ENCODE measurements at regions not wholly inside any gene's neighbourhood (a gene's known extent, or its start where the extent isn't known, plus 50 kb on each side); places are given as distances from the start of the nearest gene placed in this dataset.

DNA sequence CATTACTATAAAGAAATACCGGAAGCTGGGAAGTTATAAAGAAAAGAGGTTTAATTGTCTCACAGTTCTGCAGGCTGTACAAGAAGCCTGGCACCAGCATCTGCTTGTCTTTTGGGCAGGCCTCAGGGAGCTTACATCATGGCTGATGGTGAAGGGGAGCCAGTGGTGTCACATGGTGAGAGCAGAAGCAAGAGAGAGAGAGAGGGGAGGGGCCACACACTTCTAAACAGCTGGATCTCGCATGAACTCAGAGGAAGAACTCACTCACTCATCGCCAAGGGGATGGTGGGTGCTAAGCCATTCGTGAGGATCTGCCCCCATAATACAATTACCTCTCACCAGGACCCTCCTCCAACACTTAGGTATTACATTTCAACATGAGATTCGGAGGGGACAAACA, 51.8 kb upstream of the ANKRD34C start:
- no peak for DNase-seq

DNA sequence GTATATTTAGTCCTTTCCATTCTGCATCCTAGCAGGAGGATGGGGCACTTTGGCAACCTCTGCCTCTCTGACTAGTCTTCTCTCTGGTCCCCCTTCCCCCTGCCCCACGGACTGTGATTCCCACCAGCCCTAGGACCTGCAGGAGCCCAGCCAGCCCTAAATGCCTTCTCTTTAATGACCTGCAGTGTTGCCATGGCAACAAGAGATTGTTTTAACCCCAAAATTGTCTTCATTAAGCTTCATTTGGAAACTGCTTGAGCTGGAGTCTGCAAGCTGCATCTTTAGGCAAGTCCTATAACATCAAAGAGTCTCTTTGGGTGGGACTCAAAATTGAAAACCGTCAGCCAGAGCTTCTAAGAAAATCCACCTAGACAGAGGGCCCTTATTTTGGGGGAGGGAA, 59.7 kb upstream of the ANKRD34C start:
- no peak for DNase-seq

DNA sequence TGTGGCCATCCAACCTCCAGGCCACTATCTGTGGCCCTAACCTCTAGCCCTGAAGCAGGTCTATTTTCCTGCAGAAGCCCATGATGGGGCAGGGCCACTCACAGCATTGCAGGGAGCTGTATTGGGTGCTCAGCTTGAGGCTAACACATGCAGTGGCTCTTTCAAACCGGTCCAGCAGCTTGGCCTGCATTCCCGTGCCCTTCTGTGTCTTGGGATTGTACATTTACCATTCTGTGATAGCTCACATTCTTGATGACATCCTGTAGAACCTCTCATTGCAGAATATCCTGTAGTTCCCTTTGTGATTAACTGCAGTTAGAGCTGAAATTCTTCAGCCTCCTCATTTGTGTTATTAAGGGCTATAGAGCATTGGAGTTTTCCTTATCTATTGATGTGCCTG, 60.8 kb upstream of the ANKRD34C start:
- DNase-seq = no peak

DNA sequence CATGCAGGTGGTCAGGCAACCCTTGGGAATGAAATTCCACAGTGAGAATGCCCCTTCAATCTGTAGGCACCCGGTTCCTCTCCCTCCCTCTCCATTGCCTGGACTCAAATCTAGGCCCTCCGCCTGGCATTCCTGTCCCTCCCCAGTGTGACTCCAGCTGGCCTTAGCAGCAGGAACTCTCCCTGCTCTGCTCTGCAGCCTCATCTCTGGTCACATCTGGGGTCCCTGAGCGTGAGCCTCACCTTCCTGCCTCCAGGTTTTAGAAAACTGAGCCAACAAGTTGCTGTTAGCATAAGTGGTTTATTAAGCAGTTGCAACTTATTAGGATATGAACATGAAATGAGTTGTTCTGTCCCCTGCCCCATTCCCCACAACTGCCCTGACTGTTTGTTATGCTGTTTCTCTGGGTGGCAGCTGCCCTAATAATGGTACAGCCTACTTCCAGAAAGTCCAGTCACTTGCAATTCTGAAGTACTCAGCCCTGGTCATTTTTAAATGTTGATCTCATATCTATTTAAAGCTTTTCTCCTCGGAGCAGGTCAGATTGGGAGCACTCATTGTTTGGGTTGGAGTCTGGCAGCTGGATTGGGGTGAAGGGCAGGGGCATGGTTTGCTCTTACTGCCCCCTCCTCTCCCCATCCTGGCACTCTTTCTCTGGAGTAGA, 63.0 kb upstream of the ANKRD34C start:
- no peak for DNase-seq

DNA sequence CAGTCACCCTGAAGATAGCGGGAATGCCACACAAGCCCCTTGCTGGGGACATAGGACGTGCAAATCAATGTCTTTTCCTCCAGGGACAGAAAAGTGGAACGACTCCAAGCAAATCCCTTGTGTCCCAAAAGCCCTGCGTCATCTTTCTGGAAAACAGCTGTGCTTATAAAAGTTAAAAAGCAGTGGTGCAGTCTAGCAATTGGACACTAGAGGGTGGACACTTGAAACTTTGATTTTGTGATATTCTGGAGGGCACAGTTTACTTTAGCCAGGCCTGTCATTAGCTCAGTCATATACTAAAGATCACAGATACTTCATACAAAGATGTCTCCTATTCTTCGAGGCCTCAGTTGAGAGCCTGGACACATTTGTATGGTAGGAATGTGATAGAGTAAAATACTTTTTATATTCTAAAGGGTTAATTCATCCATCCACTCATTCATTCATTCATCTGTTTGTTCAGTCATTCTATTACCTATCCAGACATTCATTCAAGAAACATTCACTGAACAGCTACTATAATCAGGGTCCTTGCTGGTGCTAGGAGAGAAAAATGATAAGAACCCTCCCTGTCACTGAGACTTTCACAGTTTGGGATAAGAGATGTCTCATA, 63.8 kb upstream of the ANKRD34C start:
- no peak for DNase-seq

DNA sequence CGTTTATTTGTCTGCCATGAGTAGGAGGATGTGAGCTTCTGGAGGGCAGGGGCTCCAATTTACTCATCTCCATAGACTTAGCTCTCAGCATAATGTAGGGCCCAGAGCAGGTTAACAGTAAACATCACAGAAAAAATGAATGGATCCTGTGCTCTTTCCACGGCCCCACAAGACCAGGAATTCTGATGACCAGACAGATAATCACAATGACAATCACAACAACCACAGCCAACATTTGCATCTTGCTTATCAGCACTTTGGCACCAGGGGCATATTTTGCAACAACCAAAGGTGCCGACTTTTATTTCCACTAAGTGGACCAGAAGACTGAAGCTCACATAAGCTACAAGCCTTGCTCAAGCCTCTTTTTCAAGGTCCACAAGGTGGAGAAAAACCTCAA, 68.9 kb upstream of the ANKRD34C start:
- no peak for DNase-seq

DNA sequence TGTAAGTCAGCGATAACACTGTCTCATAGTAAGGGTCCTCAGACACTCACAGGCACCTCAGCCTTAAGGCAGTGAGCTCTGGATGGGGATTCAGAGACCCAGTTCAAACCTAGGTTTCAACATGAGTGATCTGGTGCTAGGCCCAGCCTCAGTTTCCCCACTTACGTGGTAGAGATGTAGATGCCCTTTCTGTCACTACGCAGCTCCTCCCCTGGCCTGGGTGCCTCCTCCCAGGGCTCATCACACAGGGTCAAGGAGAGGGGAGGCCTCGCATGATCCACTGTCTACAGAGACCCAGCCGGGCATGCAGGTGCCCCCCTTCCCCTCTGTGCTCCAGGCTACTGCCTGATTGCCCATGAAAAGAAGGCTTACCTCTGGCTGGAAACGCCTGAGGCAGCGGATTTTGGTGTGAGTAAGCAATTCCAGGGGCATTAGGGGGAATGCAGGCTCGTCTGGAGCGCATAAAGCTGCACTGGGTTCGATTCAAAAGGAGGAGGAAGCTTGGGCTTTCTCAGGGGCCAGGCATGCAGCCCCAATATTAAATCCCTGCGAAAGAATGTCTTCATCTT, 69.8 kb upstream of the ANKRD34C start:
- DNase-seq = no peak

DNA sequence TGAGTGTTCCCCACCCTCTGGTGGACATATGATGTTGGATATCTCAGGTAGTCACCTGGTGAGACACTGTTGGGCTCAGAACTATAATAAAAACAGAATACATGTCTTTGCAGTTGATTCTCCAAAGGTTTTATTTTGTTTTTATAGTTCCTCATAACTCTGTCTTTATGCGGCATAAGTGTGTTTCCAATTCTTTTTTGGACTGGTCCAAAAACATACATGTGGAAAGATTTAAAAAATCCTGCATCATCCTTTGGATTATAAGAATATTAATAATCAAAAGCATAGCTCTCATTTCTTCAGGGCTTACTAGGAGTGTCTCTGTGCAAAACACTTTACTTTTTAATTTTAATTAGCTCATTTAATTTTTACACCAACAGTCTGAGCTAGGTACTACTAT, 71.0 kb upstream of the ANKRD34C start:
- no peak for DNase-seq

DNA sequence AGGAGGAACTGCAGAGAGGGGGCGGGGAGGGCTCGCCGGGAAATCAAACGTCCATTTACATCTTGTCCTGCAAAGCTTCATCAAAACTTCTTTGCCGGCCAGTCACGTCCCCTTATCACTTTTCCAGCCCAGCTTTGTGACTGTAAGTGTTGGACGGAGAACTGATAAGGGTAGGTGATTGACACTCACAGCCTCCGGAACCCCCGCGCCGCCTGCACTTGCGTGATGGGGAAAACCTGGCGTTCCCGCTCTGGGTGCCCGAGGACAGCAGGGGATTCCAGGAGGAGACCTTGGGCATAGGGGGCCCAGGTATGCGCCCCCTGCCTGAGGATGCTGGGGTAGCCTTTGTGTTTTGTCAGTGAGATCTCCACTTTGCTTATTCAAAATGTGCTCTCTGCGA, 72.8 kb upstream of the ANKRD34C start:
- DNase-seq = no peak

DNA sequence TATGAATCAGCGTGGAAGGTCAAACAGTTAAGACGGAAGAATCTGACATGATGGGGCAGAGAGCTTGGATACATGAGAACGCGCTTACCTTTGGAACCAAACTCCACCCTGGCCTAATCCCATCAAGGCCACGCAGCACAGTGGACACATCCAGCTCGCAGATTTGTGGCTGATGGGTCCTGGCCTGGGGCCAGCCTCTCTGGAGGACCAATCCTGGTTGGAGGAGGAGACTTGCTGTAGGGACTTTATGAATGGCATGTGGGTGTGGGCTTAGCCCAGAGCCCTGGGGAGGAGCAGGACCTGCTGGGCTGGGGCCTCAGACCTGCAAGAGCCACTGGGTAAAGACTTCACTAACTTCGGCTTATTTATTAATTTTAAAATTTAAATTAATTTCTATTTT, 73.4 kb upstream of the ANKRD34C start:
- no peak for DNase-seq

DNA sequence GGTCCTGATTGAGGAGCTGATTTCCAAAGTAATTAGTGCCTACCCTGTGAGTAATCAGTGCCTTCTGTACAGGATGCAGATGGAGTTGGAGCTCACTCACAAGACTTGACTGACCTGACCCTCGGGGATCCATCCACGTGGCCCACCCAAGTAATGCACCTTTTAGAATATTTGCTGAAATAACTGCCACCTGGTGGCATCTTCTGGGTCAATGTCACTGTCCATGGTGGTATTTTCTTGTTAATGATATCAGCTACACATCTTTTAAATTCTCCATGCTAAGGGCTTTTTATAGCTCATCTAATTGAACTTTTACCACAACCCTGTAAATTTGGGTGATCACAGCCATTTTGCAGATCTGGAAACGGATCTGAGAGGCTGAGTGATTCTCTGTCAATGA, 74.3 kb upstream of the ANKRD34C start:
- DNase-seq = no peak

DNA sequence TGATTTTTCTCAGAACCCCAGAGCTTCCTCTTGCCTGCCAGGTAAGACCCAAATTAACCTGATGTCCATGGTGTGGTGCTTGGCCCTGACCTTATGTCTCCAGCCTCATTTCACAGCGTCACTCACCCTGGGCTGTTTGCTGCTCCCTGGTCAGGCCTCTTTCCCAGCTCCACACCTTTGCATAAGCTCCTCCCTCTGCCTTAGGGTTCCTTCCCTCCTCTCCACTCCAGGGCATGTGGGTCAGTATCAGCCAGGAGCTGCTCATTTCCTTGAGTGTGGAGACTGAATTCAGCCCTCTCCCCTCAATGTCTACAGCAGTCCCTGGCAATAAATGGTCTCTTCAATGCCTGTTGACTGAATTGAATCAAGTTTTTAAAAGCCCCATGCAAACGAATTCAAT, 75.6 kb upstream of the ANKRD34C start:
- no peak for DNase-seq

DNA sequence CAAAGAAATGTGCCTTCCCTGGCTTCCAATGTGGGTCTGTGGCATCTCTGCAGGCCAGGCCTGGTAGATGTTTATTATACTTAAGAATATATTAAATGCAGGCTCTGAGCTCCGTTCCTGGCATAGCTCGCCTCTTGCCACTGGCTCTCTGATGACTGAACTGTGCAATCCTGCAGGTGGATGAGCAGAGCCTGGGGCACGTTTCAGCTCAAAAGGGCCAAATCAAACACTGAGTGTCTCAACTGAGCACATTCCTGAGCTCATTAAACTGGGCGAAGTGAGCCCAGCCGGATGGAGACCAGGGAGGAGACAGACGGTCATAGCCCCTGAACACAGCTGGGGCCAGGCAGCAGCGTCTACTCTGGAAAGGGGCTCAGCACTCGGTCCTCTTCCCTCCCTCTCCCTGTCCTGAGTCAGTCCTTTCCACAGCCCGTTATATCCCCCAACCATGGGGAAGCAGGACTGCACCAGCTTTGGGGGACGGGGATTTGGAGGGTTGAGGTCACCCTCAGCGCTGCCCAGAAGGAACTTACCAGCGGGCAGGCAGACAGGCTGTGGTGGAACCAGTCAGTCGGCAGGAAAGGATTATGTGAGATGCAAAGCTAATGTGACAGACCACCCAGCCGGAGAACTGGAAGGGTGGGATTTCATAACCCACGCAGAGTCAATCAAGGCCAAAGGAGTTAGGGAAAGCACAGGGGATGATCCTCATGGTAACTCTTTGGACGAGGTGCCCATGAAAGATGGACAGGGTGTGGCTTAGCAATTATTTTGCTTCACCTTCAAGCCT, 77.4 kb upstream of the ANKRD34C start:
- no peak for DNase-seq

DNA sequence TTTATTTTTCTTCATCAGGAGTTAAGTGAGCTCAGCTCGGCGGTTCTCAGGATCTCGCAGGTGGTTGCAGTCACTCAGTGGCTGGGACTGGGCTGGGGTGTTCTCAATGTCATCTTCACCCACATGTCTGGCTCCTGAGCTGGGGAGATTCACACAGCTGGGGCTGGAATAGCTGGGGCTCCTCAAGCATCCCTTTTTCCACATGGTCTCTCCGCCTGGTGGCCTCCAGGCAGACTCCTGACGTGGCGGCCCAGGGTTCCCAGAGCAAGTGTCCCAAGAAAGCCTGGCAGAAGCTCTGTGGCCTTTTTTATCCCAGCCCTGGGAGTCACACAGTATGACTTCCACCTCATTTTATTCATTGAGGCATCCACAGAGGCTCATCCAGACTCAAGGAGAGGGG, 84.1 kb upstream of the ANKRD34C start:
- no peak for DNase-seq

DNA sequence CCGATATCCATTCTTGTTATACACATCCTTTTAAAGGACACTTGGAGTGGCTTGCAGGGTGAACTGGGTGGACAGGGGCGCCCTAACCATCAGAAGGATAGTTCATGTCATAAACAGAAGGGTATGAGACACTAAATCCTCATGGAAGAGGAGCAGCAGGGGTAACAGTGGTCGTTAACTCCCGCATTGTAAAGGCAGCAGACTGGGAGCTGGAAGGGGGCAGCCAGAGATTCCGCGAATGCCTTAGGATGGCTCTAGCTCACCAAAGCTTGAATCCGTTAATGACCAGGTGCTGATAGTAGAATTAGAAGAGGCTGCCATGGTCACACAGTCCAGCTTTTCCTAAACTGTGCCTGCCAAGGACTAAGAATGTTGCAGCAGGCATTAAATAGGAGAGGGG, 85.2 kb upstream of the ANKRD34C start:
- DNase-seq = no peak

DNA sequence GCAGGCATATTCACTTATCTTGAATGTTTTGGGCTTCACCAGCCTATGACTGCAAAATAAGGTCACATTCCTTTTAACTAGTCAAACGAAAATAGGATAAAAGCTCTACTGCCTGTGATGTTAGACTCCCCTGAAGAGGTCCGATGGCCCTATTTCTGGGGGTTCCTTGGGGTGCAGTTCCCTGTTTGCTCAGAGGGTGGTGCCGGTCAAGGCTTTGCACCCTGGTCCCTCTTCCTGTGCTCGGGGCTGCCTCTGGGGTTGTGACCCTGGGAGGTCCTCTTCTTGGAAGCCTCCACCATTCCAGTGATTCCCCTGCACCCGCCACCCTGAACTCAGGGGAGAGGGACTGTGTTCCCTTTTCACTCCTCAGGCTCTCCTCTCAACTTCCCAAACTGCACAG, 86.7 kb upstream of the ANKRD34C start:
- DNase-seq = no peak

DNA sequence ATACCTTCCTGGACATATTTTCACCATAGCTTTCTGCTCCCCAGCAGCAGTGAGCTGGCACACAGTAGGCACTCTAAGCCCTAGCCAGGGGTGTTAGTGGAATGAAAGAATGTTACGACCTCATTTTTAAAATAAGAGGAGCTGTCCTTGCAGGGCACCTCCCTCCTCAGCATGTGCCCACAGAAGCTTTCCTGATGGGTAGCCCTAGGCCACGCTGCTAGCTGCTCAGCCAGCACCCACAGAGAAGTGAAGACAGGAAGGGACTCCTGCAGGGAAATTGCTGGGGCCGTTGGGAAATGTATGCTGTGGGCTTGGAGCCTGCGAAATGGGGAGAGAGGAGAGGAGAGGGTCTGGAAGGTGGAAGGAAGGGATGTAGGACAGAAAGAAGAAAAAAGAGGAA, 87.3 kb upstream of the ANKRD34C start:
- DNase-seq = no peak

DNA sequence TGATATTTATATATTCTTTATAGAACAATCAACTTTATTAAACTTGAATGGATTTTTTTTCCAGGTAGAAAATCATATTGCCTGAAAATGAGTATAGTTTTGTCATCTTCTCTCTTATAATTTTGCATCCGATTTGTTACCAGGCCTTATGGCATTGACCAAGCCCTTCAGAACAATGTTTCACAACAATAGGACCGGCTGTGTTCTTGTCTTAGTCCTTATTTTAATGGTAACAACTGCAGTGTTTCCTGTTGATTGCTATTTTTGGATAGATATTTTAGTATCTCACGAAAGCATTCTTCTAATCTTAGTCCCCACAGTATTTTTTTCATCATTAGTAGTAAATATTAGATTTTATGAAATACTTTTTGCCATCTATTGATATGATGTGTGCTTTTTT, 88.1 kb upstream of the ANKRD34C start:
- DNase-seq = no peak

DNA sequence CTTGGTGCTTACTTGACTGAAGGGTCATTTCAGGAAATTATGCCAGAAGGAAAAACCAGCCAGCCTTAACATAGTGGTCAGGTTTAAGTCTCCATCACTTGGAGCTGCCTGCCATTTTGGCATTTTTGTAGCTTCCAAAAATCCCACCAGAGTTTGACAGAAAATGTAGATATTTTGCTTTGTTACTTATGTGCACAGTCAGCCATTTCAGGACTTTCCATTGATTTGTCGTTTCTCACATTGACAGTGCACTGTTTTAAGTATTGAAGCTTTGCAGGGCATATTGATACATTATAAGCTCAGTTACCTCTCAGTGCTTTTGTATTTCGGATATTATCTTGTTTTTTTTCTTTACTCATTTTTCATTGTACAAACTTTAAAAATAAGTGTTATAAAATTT, 89.0 kb upstream of the ANKRD34C start:
- DNase-seq = no peak

DNA sequence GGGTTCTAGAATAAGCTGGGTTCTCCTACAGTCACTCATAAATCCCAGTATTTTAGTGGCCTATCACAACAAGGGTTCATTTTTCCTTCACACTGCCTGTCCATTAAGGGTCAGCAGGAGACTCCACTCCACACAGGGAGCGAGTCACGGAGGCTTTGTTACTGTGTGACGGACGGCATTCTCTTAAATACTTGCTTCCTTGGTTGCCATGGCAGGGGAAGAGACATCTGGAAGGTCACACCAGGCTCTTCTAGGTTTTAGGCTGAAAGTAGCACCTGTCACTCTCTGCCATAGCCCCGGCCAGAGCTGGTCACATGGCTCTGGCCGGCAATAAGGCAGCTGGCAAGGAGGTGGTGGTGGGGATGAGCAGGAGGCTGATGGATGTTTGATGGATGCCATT, 89.4 kb upstream of the ANKRD34C start:
- no peak for DNase-seq

DNA sequence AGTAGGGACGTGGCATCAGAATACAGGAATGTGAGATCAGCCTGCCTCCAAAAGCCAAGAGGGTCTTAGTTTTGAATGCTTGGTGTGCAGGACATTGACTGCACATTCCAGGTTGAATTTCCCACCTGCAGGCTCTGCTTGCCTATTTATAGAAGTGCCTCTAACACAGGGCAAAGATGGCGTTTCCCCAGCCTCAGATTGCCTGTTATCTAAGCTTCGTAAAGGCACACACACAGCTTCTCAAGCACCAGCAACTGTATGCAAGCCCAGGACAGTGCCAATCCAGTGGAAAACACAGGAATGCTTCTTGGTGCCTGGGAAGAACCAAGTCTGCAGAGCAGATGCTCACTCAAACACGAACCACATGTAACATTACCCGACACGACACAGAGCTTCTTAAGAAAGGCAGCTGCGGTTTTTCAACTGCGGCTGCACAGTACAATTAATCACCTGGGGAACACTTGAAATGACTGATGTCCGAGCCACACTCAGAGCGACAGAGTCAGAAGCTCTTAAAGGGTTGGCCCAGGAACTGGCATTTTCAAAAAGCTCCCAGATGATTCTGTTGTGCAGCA, 90.0 kb upstream of the ANKRD34C start:
- no peak for DNase-seq

DNA sequence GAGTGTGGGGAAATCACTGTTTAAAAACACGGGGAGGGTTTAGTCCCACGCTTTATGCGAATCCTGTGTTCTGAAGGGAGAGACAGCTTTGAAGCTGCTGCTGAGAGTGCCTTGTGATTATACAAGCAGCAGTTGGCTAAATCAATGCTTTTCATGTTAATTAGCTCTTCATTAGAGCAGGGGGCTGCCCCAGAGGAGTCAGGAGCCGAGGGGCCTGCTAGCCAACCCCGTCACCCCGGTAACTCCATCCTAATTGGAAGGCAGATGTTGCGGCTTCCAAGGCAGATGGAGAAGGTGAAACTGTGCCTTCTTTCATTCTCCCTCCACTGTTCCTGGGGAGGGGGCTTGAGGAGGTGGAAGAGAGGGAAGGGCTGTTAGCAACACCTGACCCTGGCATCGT, 92.4 kb upstream of the ANKRD34C start:
- DNase-seq = no peak

DNA sequence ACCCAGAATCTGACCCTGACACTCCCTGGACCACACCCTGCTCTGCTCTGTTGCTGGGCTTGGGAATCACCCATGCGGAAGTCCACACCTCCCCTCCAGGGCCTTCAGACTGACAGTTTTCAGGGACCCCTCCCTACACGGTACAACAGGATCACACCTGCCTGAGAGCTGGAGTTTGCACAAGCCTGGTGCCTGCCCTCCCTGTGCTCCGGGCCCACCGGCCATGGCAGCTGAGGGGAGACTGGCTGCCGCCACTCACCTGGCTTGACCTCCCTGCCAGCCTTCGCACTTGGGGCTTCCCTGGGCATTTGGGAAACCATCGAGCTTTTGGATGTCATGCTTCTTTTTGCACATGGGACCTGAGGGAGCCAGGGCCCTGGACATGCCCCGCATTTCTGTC, 95.9 kb upstream of the ANKRD34C start:
- DNase-seq = no peak

DNA sequence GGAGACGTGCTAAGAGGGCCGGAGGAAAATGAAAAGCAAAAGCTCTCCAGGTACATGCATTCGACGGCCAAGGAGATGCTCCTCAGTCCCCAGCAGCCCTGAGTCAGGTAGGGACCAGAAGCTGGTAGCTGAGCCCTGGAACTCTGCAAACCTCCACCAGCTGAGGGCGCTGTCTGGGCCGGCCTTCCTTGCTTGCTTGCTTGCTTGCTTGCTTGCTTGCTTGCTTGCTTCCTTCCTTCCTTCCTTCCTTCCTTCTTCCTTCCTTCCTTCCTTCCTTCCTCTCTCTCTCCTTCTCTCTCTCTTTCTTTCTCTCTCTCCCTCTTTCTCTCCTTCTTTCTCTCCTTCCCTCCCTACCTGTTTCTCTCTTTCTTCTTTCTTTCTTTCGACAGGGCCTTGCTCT, 94.6 kb upstream of the RASGRF1 start:
- no peak for DNase-seq
